ENCODE measurements at regions not wholly inside any gene's neighbourhood (a gene's known extent, or its start where the extent isn't known, plus 50 kb on each side); places are given as distances from the start of the nearest gene placed in this dataset.

- TF ChIP-seq CTCF (IDR thresholded peaks at IDR 0.05): no peak
- no peak for TF ChIP-seq POLR2A (IDR thresholded peaks at IDR 0.05)
- no peak for TF ChIP-seq EP300 (IDR thresholded peaks at IDR 0.05)
Observed at GRCh38 chr1:38137164-38137563, 90.6 kb upstream of the POU3F1 start.
